Endodermal cell (in vitro differentiated cells): ENCODE measurements at regions not wholly inside any gene's neighbourhood (a gene's known extent, or its start where the extent isn't known, plus 50 kb on each side); places are given as distances from the start of the nearest gene placed in this dataset.
A peak's percentile ranks its signal among the peaks of the same experiment; 100 is the strongest.

Source experiments
- DNase-seq: peaks from one replicate; pipeline ENCODE4 v3.0.0-alpha.2; 2017
- H3K27ac ChIP-seq: 2 replicates; pipeline ENCODE4 v1.5.1; 2013; ENCODE audit warnings: mild to moderate bottlenecking, low read depth, low read length, moderate library complexity
- H3K27me3 ChIP-seq: 2 replicates; pipeline ENCODE4 v1.6.1; 2013; ENCODE audit warnings: mild to moderate bottlenecking, low read length, moderate library complexity; ENCODE audit not compliant: insufficient read depth, control insufficient read depth, poor library complexity, severe bottlenecking
- H3K36me3 ChIP-seq: 2 replicates; pipeline ENCODE4 v1.7.0; 2013; ENCODE audit warnings: mild to moderate bottlenecking, low read length, moderate library complexity; ENCODE audit not compliant: control insufficient read depth, insufficient read depth
- H3K4me1 ChIP-seq: one replicate; pipeline ENCODE4 v1.7.0; 2013; ENCODE audit warnings: low read length; ENCODE audit not compliant: control insufficient read depth, insufficient read depth
- H3K4me3 ChIP-seq: 2 replicates; pipeline ENCODE4 v1.5.1; 2013; ENCODE audit warnings: mild to moderate bottlenecking, low read length, moderate library complexity
- H3K9ac ChIP-seq: 2 replicates; pipeline ENCODE4 v1.6.1; 2013; ENCODE audit warnings: mild to moderate bottlenecking, low read length, moderate library complexity; ENCODE audit not compliant: poor library complexity, severe bottlenecking; ENCODE audit errors: extremely low read depth
- H3K9me3 ChIP-seq: 2 replicates; pipeline ENCODE4 v1.6.1; 2013; ENCODE audit warnings: mild to moderate bottlenecking, low read length, moderate library complexity; ENCODE audit not compliant: control insufficient read depth
- H3K27ac Mint-ChIP-seq: 2 replicates; pipeline ENCODE4 v1.8.0; 2020; ENCODE audit warnings: mixed read lengths
- H3K27me3 Mint-ChIP-seq: 2 replicates; pipeline ENCODE4 v1.8.0; 2021; ENCODE audit warnings: mild to moderate bottlenecking, mixed read lengths; ENCODE audit not compliant: insufficient read depth
- H3K36me3 Mint-ChIP-seq: 2 replicates; pipeline ENCODE4 v1.8.0; 2020; ENCODE audit warnings: low read depth, mixed read lengths
- H3K4me1 Mint-ChIP-seq: 2 replicates; pipeline ENCODE4 v1.8.0; 2020; ENCODE audit warnings: mixed read lengths
- H3K4me3 Mint-ChIP-seq: 2 replicates; pipeline ENCODE4 v1.8.0; 2020; ENCODE audit warnings: mild to moderate bottlenecking, moderate library complexity, mixed read lengths
- H3K9me3 Mint-ChIP-seq: 2 replicates; pipeline ENCODE4 v1.8.0; 2020; ENCODE audit warnings: mild to moderate bottlenecking, mixed read lengths
- whole genome bisulfite sequencing, 2 experiments: methylation state at CpG; one replicate each; pipeline versions ENCODE4 v1.1.5 to v1.1.7; 2013; ENCODE audit warnings: missing lambda C conversion rate in 2 of 2, mixed read lengths in 1 of 2; ENCODE audit not compliant: insufficient coverage in 1 of 2, insufficient read length in 1 of 2; 5-methylcytosine and 5-hydroxymethylcytosine counted together
- TF ChIP-seq, protein P1 (sequence below): fragments of 200-600 bp; sonication (generic); conservative IDR thresholded peaks from 2 replicates; pipeline ENCODE4 v1.5.0; 2021; ENCODE audit warnings: antibody characterized with exemption, mild to moderate bottlenecking

DNA sequence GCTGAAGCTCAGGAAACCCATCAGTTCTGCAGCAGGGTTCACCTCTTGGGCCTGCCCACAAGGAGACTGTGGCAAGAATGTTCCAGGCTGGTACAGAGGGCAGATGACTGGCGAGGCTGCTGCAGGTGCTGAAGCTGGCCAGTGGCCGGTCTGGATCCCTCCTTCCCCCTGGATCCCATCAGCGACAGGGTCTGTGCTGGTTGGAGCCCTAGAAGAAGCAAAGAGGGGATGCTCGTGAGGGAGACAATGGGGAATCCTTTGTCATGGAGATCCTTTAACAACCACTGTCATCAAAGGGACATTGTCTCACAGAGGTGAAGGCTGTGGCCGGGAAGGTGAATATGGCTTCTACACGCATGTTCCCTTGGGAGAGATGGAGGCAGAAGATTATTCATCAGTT lies 211.4 kb upstream of the TMEM132C start:
- Mint-ChIP-seq H3K36me3 (no peaks in the 10 kb centered on the region), H3K27me3 (peaks cover 19% of the 10 kb centered on the region), H3K4me1 (peaks cover 7% of the 10 kb centered on the region), H3K27ac (no peak overlapping the region), H3K4me3 (no peak overlapping the region), H3K9me3 (no peaks in the 10 kb centered on the region)
- peak; percentile 78 for DNase-seq
- H3K4me3 ChIP-seq: no peak overlapping the region
- no peaks in the 10 kb centered on the region for H3K4me1 ChIP-seq
- TF ChIP-seq, protein P1, sequence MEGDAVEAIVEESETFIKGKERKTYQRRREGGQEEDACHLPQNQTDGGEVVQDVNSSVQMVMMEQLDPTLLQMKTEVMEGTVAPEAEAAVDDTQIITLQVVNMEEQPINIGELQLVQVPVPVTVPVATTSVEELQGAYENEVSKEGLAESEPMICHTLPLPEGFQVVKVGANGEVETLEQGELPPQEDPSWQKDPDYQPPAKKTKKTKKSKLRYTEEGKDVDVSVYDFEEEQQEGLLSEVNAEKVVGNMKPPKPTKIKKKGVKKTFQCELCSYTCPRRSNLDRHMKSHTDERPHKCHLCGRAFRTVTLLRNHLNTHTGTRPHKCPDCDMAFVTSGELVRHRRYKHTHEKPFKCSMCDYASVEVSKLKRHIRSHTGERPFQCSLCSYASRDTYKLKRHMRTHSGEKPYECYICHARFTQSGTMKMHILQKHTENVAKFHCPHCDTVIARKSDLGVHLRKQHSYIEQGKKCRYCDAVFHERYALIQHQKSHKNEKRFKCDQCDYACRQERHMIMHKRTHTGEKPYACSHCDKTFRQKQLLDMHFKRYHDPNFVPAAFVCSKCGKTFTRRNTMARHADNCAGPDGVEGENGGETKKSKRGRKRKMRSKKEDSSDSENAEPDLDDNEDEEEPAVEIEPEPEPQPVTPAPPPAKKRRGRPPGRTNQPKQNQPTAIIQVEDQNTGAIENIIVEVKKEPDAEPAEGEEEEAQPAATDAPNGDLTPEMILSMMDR: no peak
- H3K9ac ChIP-seq: no peak overlapping the region
- WGBS, 2 experiments: 63 to 87% methylated on average over 4 to 6 of the region's 6 CpGs
- H3K9me3 ChIP-seq: no peaks in the 10 kb centered on the region
- H3K27me3 ChIP-seq: peaks cover 26% of the 10 kb centered on the region
- no peak overlapping the region for H3K27ac ChIP-seq
- no peaks in the 10 kb centered on the region for H3K36me3 ChIP-seq

DNA sequence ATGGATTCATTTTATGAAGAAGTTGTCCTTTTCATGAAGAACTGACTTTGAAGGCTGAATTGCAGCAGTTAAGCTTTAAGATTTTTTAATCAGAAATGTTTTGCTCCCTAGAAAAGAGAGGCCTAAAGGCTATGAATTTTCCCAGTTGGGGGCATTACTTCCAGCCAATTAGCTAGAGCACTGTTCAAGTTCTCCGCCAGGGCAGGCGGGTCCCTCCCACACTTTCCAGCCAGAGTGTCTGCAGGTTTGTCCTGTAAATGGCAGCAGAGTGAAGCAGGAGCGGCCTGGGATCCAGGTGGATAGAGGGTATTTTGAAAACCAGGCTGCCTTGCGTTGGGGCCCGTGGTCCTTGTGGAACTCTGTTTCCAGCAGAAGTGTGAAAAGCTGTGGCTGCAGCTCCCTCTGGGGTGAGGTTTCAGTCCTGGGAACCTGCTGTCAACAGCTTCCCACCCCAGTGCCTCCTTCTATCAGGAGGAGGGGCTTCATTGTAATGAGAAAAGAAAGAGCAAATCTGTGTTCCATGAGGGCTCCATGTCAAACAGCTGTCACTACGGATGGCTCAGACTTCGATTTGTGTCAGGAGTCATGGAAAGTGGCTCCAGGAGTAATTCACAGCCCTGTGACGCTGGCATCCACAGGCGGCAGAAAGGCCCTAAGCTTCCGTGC lies 210.7 kb upstream of the TMEM132C start:
- Mint-ChIP-seq H3K36me3 (no peaks in the 10 kb centered on the region), H3K4me3 (no peak overlapping the region), H3K9me3 (no peaks in the 10 kb centered on the region), H3K27ac (no peak overlapping the region), H3K27me3 (peaks cover 19% of the 10 kb centered on the region), H3K4me1 (peaks cover 7% of the 10 kb centered on the region)
- peaks cover 21% of the 10 kb centered on the region for H3K27me3 ChIP-seq
- H3K4me3 ChIP-seq: no peak overlapping the region
- peak; percentile 90 for DNase-seq
- H3K4me1 ChIP-seq: no peaks in the 10 kb centered on the region
- no peaks in the 10 kb centered on the region for H3K36me3 ChIP-seq
- no peak overlapping the region for H3K9ac ChIP-seq
- no peaks in the 10 kb centered on the region for H3K9me3 ChIP-seq
- TF ChIP-seq, protein P1: peak; percentile 37
- H3K27ac ChIP-seq: peak overlapping the region; percentile 27
- 54 to 60% methylated on average over 10 of the region's 10 CpGs for WGBS, 2 experiments

DNA sequence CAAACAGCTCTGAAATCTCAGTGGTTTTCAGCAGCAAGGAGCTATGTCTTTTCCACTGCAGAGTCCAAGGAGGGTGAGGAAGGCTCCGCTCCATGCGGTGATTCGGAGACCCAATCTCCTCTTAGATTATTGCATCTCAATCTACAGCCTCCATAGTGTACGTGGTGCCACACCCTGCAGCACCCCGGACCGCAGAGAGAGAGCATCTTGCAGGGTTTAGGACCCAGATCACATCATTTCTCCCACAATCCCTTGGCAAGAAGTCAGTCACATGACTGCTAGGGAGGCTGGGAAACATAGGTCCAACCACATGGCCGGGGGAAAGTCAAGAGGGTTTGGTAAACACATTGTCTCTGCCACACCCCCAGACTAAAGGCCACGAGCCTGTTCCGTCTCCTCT lies 209.4 kb upstream of the TMEM132C start:
- Mint-ChIP-seq H3K36me3 (no peaks in the 10 kb centered on the region), H3K4me1 (peaks cover 7% of the 10 kb centered on the region), H3K27me3 (peaks cover 27% of the 10 kb centered on the region), H3K4me3 (no peak overlapping the region), H3K9me3 (no peaks in the 10 kb centered on the region), H3K27ac (no peak overlapping the region)
- DNase-seq: no peak
- H3K27me3 ChIP-seq: peaks cover 22% of the 10 kb centered on the region
- H3K4me3 ChIP-seq: no peak overlapping the region
- TF ChIP-seq, protein P1: no peak
- 97 to 98% methylated on average over 7 to 9 of the region's 9 CpGs for WGBS, 2 experiments
- no peaks in the 10 kb centered on the region for H3K4me1 ChIP-seq
- no peak overlapping the region for H3K9ac ChIP-seq
- no peak overlapping the region for H3K27ac ChIP-seq
- no peaks in the 10 kb centered on the region for H3K9me3 ChIP-seq
- H3K36me3 ChIP-seq: no peaks in the 10 kb centered on the region
